ENCODE measurements at regions not wholly inside any gene's neighbourhood (a gene's known extent, or its start where the extent isn't known, plus 50 kb on each side); places are given as distances from the start of the nearest gene placed in this dataset.

- TF ChIP-seq CTCF (tag by site-specific recombination; IDR thresholded peaks at IDR 0.05) (no peak), TSHZ1 (tag by site-specific recombination; IDR thresholded peaks at IDR 0.05; ENCODE audit: borderline replicate concordance) (no peak), ZNF501 (tag by site-specific recombination; IDR thresholded peaks at IDR 0.05) (no peak)
Observed at GRCh38 chr20:60977901-60978300, 274.2 kb upstream of the CDH4 start.

All from HEK293 (cell line).